Activated CD4-positive, alpha-beta T cell treated with anti-CD3 and anti-CD28 coated beads, Interleukin-2, Interleukin-4, amounts not matched to agents 100 ng/mL and 50 ng/mL, durations not matched to agents 16 hours and 8 hours (primary cell): ENCODE measurements at regions not wholly inside any gene's neighbourhood (a gene's known extent, or its start where the extent isn't known, plus 50 kb on each side); places are given as distances from the start of the nearest gene placed in this dataset.

Source experiments
- DNase-seq: peaks from one replicate; pipeline ENCODE4 v3.0.0-alpha.2; 2020; ENCODE audit warnings: low spot score

DNA sequence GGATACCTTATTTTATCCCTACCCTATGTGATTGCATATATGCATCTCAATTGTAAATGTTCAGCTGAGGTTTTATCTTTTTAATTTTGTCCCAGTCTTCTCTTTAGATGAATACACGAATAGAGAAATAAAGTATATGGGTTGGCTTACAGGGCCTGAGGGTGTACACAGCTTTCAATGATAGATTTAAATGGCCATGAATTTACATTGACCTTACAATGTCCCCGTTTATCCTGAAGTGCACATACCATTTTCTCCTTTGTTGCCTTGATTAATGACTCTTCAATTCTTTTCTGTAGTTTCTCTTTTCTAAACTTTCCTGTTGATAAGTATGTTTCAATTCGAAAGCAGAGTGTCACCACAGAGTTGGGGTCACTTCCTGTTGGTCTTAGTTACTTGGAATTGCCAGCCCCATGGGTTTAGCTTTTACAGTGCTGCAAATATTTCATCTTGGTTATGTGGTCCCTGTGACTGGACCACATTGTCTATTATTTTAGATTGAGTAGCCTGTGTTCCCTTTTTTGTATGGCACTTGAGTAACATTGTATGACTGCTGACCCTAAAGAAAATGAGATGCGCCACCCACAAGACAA, 1616.3 kb upstream of the ACVR2A start:
- no peak for DNase-seq

DNA sequence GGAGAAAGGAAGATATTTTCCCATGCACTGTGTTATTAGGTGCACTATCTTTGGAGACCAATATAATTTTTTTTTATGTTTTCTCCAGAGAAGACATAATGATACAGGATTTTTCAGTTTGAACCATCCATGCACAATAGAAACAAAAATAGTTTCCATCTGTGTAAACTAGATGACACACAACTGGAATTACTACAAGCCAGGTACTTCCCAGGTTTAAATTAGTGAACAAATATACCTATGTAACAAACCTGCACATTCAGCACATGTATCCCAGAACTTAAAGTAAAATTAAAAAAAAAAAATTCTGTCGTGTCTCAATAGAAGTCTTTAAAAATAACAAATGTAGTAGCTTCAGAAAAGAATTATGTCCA, 1616.8 kb upstream of the ACVR2A start:
- DNase-seq: no peak

GRCh38 chr2:146227152-146228019, 1617.4 kb upstream of the ACVR2A start:
- DNase-seq: no peak

DNA sequence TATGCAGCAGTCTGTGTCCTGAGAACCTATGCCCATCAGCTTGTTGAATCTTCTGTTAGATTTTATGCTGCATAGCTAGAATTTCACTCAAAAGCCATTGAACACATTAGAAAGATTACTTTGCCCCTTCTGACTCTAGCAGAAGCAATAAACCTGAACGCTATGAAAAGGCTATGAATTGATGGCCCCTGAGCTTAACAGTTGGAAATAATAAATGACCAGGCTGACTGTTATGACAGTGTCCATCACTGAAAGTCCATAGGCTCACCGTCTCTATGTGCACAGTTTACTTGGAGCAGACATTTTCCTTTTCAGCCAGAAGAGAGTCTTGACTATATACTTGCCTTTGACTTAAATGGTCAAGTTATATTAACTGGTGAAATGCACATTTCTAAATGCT, 1618.8 kb upstream of the ACVR2A start:
- no peak for DNase-seq

DNA sequence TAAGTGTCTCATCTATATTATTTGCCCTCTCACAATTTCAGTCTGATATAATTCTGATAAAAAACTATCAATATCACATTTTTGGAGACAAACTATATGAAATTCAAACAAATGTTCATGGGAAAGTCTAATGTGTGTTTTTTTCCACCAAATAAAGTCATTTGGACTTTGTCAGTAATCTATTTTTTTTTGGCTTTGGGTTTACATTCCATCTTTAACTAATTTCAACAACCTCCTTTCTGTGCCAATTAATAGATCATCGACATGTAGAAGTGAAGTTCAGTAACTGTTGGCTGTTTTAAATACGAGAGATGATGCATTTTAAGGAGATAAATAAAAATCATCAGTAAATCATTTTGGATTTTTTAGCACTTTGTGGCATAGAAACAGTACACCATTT, 1623.0 kb upstream of the ACVR2A start:
- DNase-seq: no peak

GRCh38 chr2:146220957-146221356, 1623.9 kb upstream of the ACVR2A start:
- no peak for DNase-seq

GRCh38 chr2:146214394-146214929, 1630.4 kb upstream of the ACVR2A start:
- no peak for DNase-seq

DNA sequence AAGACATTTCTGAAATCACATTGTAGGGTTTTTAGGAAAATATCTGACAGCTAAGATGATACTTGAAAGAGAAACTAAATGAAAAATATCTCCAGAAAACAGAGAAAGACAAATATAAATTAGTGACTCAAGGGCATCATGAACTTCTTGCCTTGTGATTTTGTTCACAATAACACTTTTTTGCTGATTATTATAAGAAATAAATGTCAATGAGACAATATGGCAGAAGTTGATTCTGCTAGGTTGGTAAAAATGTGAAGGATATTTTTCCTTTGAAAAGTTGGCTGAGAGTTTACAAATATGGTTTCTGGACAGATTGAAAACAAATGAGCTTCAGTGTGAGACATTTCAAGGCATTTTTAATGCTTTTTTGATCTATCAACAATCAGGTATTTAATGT, 1631.2 kb upstream of the ACVR2A start:
- no peak for DNase-seq

- DNase-seq: no peak
These were observed 1632.2 kb upstream of the ACVR2A start for GRCh38 chr2:146212602-146213001.

- DNase-seq: no peak
These were observed 1635.0 kb upstream of the ACVR2A start for GRCh38 chr2:146209842-146210275.

DNA sequence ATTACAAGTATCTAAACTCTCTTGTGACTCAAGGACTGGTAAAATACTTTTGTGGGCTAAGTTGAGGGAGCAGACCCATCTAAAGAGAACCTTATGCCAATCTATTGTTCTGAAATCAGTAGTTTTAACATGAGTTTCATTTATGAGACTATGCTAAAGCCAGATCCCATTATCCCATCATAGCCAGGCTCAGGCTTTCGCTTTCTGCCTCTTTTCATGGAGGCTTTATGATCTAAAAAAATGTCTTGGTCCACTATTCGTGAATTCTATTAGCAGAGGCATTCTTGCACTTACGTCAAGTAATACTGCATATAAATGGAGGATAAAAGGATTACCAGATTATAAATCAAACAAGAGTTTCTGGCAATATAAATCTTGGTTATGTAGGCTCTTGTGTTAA, 1636.9 kb upstream of the ACVR2A start:
- no peak for DNase-seq

DNA sequence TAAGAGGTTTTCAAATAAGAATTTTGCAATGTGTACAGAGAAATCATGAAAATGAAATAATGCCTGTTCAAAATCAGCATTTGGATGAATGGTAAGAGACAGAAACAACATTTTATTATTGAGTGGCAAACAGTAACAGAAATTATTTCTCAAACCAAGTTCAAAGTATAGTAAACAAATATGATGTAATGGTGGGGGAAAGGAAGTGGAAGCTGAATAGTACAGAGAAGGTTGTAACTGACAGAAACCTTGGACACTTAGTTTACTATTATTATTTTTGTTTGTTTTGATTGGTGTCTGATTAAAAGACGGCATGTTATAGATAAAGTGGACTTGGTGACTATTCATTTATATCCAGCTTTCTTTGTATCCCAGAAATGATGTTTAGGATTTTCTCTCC, 1637.4 kb upstream of the ACVR2A start:
- no peak for DNase-seq

DNA sequence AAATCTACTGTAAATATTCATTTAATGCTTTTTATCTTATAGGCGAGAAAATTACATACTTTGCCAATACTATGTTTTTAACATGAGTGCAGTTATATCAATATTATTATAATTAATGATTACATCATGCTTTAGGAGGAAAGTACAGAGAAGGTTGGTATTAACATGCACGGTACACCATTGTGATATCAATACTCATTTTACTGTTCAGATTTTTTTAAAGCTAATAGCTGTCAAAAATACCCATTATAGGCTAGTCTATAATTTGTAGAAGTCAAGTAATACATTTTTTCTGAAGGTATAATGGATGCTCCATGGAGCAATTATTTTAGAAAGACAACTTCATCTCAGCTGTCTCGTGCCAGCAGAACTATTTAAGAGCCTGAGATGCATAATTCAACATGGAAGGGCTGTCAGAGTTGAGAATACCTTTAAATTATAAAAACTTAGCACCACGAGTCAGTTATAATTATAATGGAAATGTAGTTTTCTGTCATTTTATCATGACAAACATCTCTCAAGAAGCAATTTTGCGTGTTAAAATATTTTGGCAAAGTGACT, 1641.7 kb upstream of the ACVR2A start:
- no peak for DNase-seq

- no peak for DNase-seq
These were observed 1651.2 kb upstream of the ACVR2A start for GRCh38 chr2:146193619-146194018.

DNA sequence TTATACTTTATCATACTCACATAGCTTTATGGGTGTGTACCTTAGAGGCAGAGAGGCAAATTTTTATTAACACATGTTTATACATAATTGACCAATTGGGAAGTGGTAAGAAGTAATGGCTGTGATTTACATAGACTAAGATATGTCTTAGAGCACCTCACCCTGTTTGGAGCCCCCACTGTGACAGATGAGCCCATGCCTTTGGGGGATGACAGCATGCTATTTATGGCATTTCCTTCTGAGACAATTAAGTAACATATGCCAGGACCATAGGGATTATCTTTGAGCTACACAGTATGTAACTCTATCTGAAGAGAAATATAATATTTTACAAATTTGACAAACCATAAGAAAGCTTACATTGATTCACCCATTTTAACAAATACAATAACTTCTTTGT, 1655.3 kb upstream of the ACVR2A start:
- no peak for DNase-seq

- no peak for DNase-seq
These were observed 1654.0 kb upstream of the ZEB2 start for GRCh38 chr2:146173934-146174333.

DNA sequence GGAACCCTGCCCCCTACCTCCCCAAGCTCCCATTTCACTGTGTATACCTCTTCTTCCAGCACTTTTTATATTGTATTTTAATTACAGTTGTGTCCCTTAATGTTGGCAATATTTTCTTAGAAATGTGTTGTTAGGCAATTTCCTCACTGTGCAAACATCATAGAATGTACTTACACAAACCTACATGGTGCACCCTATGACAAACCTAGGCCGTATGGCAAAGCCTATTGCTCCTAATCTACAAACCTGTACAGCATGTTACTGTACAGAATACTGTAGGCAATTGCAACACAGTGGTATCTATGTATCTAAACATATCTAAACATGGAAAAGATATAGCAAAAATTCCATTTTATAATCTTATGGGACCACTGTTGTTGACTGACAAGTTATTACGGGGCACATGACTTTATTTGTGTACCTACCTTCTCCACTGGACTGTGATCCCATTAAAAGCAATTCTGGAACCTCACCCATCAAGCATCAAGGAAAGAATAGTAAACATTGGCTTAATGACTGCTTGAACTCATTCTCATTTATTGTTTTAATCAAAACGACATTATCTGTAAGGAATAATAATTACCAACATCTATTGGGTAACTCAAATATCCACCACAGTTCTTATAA, 1641.5 kb upstream of the ZEB2 start:
- DNase-seq: no peak

DNA sequence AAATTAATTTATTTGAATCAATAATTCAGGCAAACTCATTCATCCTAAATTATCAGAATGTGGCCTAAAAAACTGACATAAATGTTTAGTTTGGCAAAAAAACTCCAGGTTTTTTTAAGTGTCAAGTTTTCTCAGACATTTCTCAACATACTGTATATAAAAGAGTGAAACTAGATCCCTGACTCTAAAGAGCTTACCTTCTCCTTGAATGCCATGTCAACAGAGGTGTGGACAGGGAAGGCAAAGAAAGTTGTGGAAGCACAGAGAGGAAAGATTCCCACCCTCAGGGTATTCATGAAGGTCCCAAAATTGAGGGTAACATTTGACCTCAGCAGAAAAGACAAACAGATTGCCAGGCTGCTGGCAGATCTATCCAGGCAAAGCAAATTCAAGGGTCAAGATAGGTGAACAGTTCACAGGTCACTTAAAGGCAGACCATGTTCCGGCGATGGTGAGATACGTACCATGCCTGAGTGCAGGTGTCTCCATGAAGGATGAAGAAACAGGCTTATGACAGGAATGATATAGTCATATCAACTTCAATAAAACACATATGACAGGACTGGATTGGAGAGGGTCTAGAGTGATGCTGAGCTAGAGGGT, 1638.3 kb upstream of the ZEB2 start:
- no peak for DNase-seq

DNA sequence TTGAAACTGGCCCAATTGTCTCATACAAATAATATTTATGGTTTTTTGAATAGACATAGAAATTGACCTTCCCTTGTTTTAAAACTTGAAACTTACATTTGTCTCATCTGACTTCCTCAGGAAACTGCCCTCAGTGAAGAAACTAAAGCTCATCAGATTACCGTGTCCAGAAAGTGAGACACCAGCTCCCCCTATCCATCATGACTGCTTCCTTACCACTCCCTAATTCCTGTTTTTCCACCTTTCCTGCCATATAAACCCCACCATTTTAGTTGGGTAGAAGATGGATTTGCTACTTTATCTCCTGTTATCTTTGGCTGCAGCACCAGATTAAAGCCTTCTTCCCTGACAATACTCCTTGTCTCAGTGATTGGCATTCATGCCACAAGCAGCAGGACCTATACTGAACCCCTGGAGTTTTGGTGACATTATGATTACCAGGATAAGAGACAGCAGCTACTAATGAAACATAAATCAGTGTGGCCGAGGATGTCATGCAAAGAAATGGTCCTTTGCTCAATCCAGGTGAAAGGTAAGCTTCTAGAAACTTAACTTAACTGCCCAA, 1627.6 kb upstream of the ZEB2 start:
- DNase-seq: no peak

DNA sequence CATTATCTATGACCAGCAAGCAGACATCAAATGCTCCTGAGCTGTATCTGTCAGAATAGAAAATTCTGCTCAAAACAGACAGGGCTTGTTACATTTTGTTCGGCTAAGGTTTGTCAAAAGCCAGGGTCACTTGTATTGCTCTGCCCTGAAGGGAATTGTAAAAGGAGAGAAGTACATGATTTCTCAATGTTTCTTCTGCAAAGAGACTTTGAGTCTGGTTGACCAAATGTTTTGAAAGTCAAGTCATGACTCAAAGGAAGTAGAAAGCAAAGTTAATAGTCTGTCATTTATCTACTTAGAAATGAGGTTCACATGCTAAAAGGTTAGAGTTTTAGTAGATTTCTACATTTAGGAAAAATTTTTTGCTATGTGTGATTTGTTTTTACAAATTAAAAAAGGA, 1624.1 kb upstream of the ZEB2 start:
- no peak for DNase-seq

- DNase-seq: no peak
These were observed 1618.9 kb upstream of the ZEB2 start for GRCh38 chr2:146138820-146139219.

- DNase-seq: no peak
These were observed 1615.3 kb upstream of the ZEB2 start for GRCh38 chr2:146135245-146135644.
